ENCODE measurements at regions not wholly inside any gene's neighbourhood (a gene's known extent, or its start where the extent isn't known, plus 50 kb on each side); places are given as distances from the start of the nearest gene placed in this dataset.
A peak's percentile ranks its signal among the peaks of the same experiment; 100 is the strongest.
"Not testable (repeated sequence)": the region's sequence is repeated elsewhere in the genome, so short reads cannot be mapped to it uniquely, and the experiment has no call there.

- ATAC-seq; DNase-seq; intact Hi-C loops (cut with micrococcal nuclease); H3K27me3 Mint-ChIP-seq; H3K9me3 Mint-ChIP-seq; H3K27ac Mint-ChIP-seq; H3K36me3 Mint-ChIP-seq (ENCODE audit: low read depth); POLR2A ChIA-PET; H3K4me3 Mint-ChIP-seq; H3K4me1 Mint-ChIP-seq (ENCODE audit: low read depth); CTCF ChIA-PET: not testable (repeated sequence)
Measured at GRCh38 chr17:30650149-30650548, 172.9 kb downstream of the GOSR1 start.

GRCh38 chr17:30648015-30648620 lies 170.9 kb downstream of the GOSR1 start:
- intact Hi-C loops (cut with micrococcal nuclease): not testable (repeated sequence)

GRCh38 chr17:30645875-30646274 lies 168.7 kb downstream of the GOSR1 start:
- H3K9me3 Mint-ChIP-seq; ATAC-seq; H3K4me1 Mint-ChIP-seq (ENCODE audit: low read depth); POLR2A ChIA-PET; CTCF ChIA-PET; H3K36me3 Mint-ChIP-seq (ENCODE audit: low read depth); H3K4me3 Mint-ChIP-seq; DNase-seq; intact Hi-C loops (cut with micrococcal nuclease); H3K27me3 Mint-ChIP-seq; H3K27ac Mint-ChIP-seq: not testable (repeated sequence)

More at GRCh38 chr17:30648015-30648620, 170.9 kb downstream of the GOSR1 start:
- H3K36me3 Mint-ChIP-seq (ENCODE audit: low read depth); ATAC-seq; H3K27ac Mint-ChIP-seq; CTCF ChIA-PET; H3K27me3 Mint-ChIP-seq; POLR2A ChIA-PET; DNase-seq; H3K4me1 Mint-ChIP-seq (ENCODE audit: low read depth); H3K9me3 Mint-ChIP-seq; H3K4me3 Mint-ChIP-seq: not testable (repeated sequence)

- intact Hi-C loops (cut with micrococcal nuclease); CTCF ChIA-PET; H3K27me3 Mint-ChIP-seq; H3K9me3 Mint-ChIP-seq; H3K36me3 Mint-ChIP-seq (ENCODE audit: low read depth); H3K4me1 Mint-ChIP-seq (ENCODE audit: low read depth); POLR2A ChIA-PET; H3K4me3 Mint-ChIP-seq; H3K27ac Mint-ChIP-seq: not testable (repeated sequence)
- DNase-seq (peak; percentile 7), ATAC-seq (peak; percentile 94)
Measured at GRCh38 chr17:30644713-30645112, 167.5 kb downstream of the GOSR1 start.

GRCh38 chr17:30644287-30644686 lies 167.1 kb downstream of the GOSR1 start:
- H3K27ac Mint-ChIP-seq; H3K9me3 Mint-ChIP-seq; intact Hi-C loops (cut with micrococcal nuclease); H3K27me3 Mint-ChIP-seq; H3K36me3 Mint-ChIP-seq (ENCODE audit: low read depth); DNase-seq; CTCF ChIA-PET; H3K4me1 Mint-ChIP-seq (ENCODE audit: low read depth); H3K4me3 Mint-ChIP-seq; ATAC-seq; POLR2A ChIA-PET: not testable (repeated sequence)

GRCh38 chr17:30641428-30641827 lies 164.2 kb downstream of the GOSR1 start:
- H3K4me1 Mint-ChIP-seq (ENCODE audit: low read depth); POLR2A ChIA-PET; CTCF ChIA-PET; H3K4me3 Mint-ChIP-seq; H3K27ac Mint-ChIP-seq; H3K36me3 Mint-ChIP-seq (ENCODE audit: low read depth); H3K9me3 Mint-ChIP-seq; intact Hi-C loops (cut with micrococcal nuclease); ATAC-seq; H3K27me3 Mint-ChIP-seq; DNase-seq: not testable (repeated sequence)

GRCh38 chr17:30639391-30639790 lies 162.2 kb downstream of the GOSR1 start:
- POLR2A ChIA-PET; DNase-seq; ATAC-seq; H3K27ac Mint-ChIP-seq; CTCF ChIA-PET; H3K4me3 Mint-ChIP-seq; H3K9me3 Mint-ChIP-seq; H3K27me3 Mint-ChIP-seq; H3K4me1 Mint-ChIP-seq (ENCODE audit: low read depth); H3K36me3 Mint-ChIP-seq (ENCODE audit: low read depth); intact Hi-C loops (cut with micrococcal nuclease): not testable (repeated sequence)

- peak; percentile 37 for ATAC-seq
- DNase-seq: peak; percentile 22
- intact Hi-C loops (cut with micrococcal nuclease); H3K27me3 Mint-ChIP-seq; H3K36me3 Mint-ChIP-seq (ENCODE audit: low read depth); H3K27ac Mint-ChIP-seq; H3K9me3 Mint-ChIP-seq; H3K4me3 Mint-ChIP-seq; H3K4me1 Mint-ChIP-seq (ENCODE audit: low read depth); CTCF ChIA-PET; POLR2A ChIA-PET: not testable (repeated sequence)
Measured at GRCh38 chr17:30638968-30639367, 161.8 kb downstream of the GOSR1 start.

- H3K27ac Mint-ChIP-seq; H3K4me1 Mint-ChIP-seq (ENCODE audit: low read depth); H3K9me3 Mint-ChIP-seq; ATAC-seq; CTCF ChIA-PET; H3K27me3 Mint-ChIP-seq; intact Hi-C loops (cut with micrococcal nuclease); H3K36me3 Mint-ChIP-seq (ENCODE audit: low read depth); POLR2A ChIA-PET; DNase-seq; H3K4me3 Mint-ChIP-seq: not testable (repeated sequence)
Measured at GRCh38 chr17:30631651-30632050, 154.4 kb downstream of the GOSR1 start.

GRCh38 chr17:30625380-30625779 lies 148.2 kb downstream of the GOSR1 start:
- POLR2A ChIA-PET; H3K9me3 Mint-ChIP-seq; H3K27me3 Mint-ChIP-seq; ATAC-seq; DNase-seq; CTCF ChIA-PET; H3K27ac Mint-ChIP-seq; H3K36me3 Mint-ChIP-seq (ENCODE audit: low read depth); H3K4me1 Mint-ChIP-seq (ENCODE audit: low read depth); H3K4me3 Mint-ChIP-seq; intact Hi-C loops (cut with micrococcal nuclease): not testable (repeated sequence)

GRCh38 chr17:30624180-30624579 lies 147.0 kb downstream of the GOSR1 start:
- intact Hi-C loops (cut with micrococcal nuclease); DNase-seq; ATAC-seq; H3K4me3 Mint-ChIP-seq; H3K36me3 Mint-ChIP-seq (ENCODE audit: low read depth); H3K27me3 Mint-ChIP-seq; H3K27ac Mint-ChIP-seq; H3K9me3 Mint-ChIP-seq; POLR2A ChIA-PET; H3K4me1 Mint-ChIP-seq (ENCODE audit: low read depth); CTCF ChIA-PET: not testable (repeated sequence)

- ATAC-seq; CTCF ChIA-PET; H3K4me1 Mint-ChIP-seq (ENCODE audit: low read depth); POLR2A ChIA-PET; H3K36me3 Mint-ChIP-seq (ENCODE audit: low read depth); H3K4me3 Mint-ChIP-seq; H3K27ac Mint-ChIP-seq; intact Hi-C loops (cut with micrococcal nuclease); H3K9me3 Mint-ChIP-seq; DNase-seq; H3K27me3 Mint-ChIP-seq: not testable (repeated sequence)
Measured at GRCh38 chr17:30609682-30610081, 132.5 kb downstream of the GOSR1 start.
